GM12892 (cell line): ENCODE measurements at regions not wholly inside any gene's neighbourhood (a gene's known extent, or its start where the extent isn't known, plus 50 kb on each side); places are given as distances from the start of the nearest gene placed in this dataset.

Source experiments
- POLR2AphosphoS5 ChIP-seq: IDR thresholded peaks from 2 replicates; pipeline ENCODE4 v1.6.1; 2011; ENCODE audit warnings: low read depth, low read length, control low read depth
- TAF1 ChIP-seq: IDR thresholded peaks from 2 replicates; pipeline ENCODE4 v1.6.1; 2011; ENCODE audit warnings: low read depth, mild to moderate bottlenecking, control low read depth, low read length, borderline replicate concordance

- TF ChIP-seq POLR2AphosphoS5 (no peak), TAF1 (no peak)
These were observed 700.1 kb downstream of the ADCYAP1 start for GRCh38 chr18:1604751-1605150.
